NB4 (cell line): ENCODE measurements at regions not wholly inside any gene's neighbourhood (a gene's known extent, or its start where the extent isn't known, plus 50 kb on each side); places are given as distances from the start of the nearest gene placed in this dataset.

Experiments
- CTCF ChIP-seq: IDR thresholded peaks from one replicate; pipeline ENCODE4 v1.5.1; 2012; ENCODE audit warnings: low read depth, low read length
- MAX ChIP-seq: IDR thresholded peaks from 2 replicates; pipeline ENCODE4 v1.6.1; 2011; ENCODE audit warnings: low read depth, low read length
- MYC ChIP-seq: IDR thresholded peaks from 2 replicates; pipeline ENCODE4 v1.6.1; 2011; ENCODE audit warnings: low read depth, low read length
- POLR2A ChIP-seq: IDR thresholded peaks from 2 replicates; pipeline ENCODE4 v1.6.1; 2011; ENCODE audit warnings: mild to moderate bottlenecking; ENCODE audit not compliant: insufficient read length; ENCODE audit errors: extremely low read depth

GRCh38 chr5:153938191-153938842 lies 100.4 kb downstream of the FAM114A2 start:
- TF ChIP-seq CTCF: no peak
- no peak for TF ChIP-seq POLR2A
- TF ChIP-seq MAX: no peak
- no peak for TF ChIP-seq MYC
